ENCODE measurements at regions not wholly inside any gene's neighbourhood (a gene's known extent, or its start where the extent isn't known, plus 50 kb on each side); places are given as distances from the start of the nearest gene placed in this dataset.

DNA sequence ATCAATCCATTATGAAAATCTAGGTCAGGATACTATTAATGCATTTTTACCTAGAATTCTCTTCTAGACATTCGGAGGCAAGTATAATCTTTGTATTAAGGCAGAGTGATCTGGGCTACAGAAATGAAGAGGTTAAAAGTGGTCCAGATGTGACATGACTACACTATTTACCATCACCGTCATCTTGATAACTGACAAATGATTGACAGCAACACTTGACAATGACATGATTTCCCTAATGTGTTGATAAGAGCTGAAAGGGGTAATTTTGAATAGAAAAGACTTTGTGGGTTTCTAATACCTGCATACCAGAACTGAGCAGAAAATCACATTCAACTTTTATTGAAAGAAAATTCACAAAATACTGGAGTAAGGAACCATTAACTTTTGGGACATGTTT lies 718.9 kb upstream of the MAP3K7 start:
- Histone ChIP-seq H3K9ac (ENCODE audit: insufficient read length, low read depth) (no peak overlapping the region), H3K36me3 (ENCODE audit: insufficient read depth, insufficient read length, low read length) (no peaks in the 10 kb centered on the region), H3K4me1 (ENCODE audit: insufficient read depth, insufficient read length) (no peaks in the 10 kb centered on the region), H3K9me3 (ENCODE audit: insufficient read depth, low read length) (peaks cover 14% of the 10 kb centered on the region), H3K27me3 (ENCODE audit: insufficient read depth, insufficient read length) (peaks cover 46% of the 10 kb centered on the region), H3K4me3 (ENCODE audit: insufficient read length, low read depth) (no peak overlapping the region)
- no peak for TF ChIP-seq SUZ12 (IDR thresholded peaks at IDR 0.05; ENCODE audit: extremely low read depth, insufficient read depth, insufficient read length)
- no peak for TF ChIP-seq ZNF274 (IDR thresholded peaks at IDR 0.05; ENCODE audit: low read depth, low read length)
- TF ChIP-seq YY1 (IDR thresholded peaks at IDR 0.05; ENCODE audit: insufficient read depth, insufficient read length), result no peak
- no peak for DNase-seq (ENCODE audit: low read depth, low spot score)

DNA sequence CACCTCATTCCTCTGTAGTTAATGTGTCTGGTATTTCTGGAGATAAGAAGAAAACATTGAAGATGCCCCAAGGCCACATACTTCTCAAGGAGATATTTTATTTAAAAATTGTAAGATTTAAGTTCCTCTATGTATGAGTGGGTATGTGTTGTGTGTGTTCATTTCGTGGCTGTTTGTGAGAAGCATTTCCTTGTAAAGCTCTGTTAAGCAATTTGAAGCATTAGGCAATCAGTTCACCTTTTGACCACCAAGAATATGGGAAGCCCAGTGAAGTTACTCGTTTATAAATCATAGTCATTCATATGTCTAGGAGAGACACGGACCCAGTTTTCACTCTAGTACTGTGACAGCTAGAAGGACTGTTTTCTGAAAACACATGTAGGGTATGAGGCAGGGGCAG lies 717.6 kb upstream of the MAP3K7 start:
- Histone ChIP-seq H3K9me3 (ENCODE audit: insufficient read depth, low read length) (peaks cover 25% of the 10 kb centered on the region), H3K27me3 (ENCODE audit: insufficient read depth, insufficient read length) (peaks cover 56% of the 10 kb centered on the region), H3K4me1 (ENCODE audit: insufficient read depth, insufficient read length) (no peaks in the 10 kb centered on the region), H3K4me3 (ENCODE audit: insufficient read length, low read depth) (no peak overlapping the region), H3K9ac (ENCODE audit: insufficient read length, low read depth) (no peak overlapping the region), H3K36me3 (ENCODE audit: insufficient read depth, insufficient read length, low read length) (no peaks in the 10 kb centered on the region)
- TF ChIP-seq ZNF274 (IDR thresholded peaks at IDR 0.05; ENCODE audit: low read depth, low read length), result no peak
- no peak for TF ChIP-seq SUZ12 (IDR thresholded peaks at IDR 0.05; ENCODE audit: extremely low read depth, insufficient read depth, insufficient read length)
- no peak for TF ChIP-seq YY1 (IDR thresholded peaks at IDR 0.05; ENCODE audit: insufficient read depth, insufficient read length)
- DNase-seq (ENCODE audit: low read depth, low spot score), result no peak

DNA sequence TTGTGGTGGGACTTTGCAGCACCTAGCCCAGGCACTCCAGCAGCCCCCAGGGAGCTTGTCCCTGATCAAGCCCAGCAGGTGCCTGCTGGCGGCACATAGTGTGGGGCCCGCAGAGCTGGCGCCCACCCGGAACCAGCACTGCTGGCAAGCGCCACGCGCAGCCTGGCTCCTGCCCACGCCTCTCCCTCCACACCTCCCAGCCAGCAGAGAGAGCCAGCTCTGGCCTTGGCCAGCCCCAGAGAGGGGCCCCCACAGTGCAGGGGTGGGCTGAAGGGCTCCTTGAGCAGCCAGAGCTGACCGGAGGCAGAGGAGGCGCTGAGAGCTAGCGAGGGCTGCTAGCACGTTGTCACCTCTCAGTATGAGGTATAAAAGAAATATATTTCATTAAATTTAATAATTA lies 716.5 kb upstream of the MAP3K7 start:
- Histone ChIP-seq H3K9ac (ENCODE audit: insufficient read length, low read depth) (no peak overlapping the region), H3K4me1 (ENCODE audit: insufficient read depth, insufficient read length) (no peaks in the 10 kb centered on the region), H3K36me3 (ENCODE audit: insufficient read depth, insufficient read length, low read length) (no peaks in the 10 kb centered on the region), H3K4me3 (ENCODE audit: insufficient read length, low read depth) (no peak overlapping the region), H3K9me3 (ENCODE audit: insufficient read depth, low read length) (peaks cover 37% of the 10 kb centered on the region), H3K27me3 (ENCODE audit: insufficient read depth, insufficient read length) (peaks cover 56% of the 10 kb centered on the region)
- TF ChIP-seq SUZ12 (IDR thresholded peaks at IDR 0.05; ENCODE audit: extremely low read depth, insufficient read depth, insufficient read length) (no peak), YY1 (IDR thresholded peaks at IDR 0.05; ENCODE audit: insufficient read depth, insufficient read length) (no peak), ZNF274 (IDR thresholded peaks at IDR 0.05; ENCODE audit: low read depth, low read length) (no peak)
- DNase-seq (ENCODE audit: low read depth, low spot score), result no peak

DNA sequence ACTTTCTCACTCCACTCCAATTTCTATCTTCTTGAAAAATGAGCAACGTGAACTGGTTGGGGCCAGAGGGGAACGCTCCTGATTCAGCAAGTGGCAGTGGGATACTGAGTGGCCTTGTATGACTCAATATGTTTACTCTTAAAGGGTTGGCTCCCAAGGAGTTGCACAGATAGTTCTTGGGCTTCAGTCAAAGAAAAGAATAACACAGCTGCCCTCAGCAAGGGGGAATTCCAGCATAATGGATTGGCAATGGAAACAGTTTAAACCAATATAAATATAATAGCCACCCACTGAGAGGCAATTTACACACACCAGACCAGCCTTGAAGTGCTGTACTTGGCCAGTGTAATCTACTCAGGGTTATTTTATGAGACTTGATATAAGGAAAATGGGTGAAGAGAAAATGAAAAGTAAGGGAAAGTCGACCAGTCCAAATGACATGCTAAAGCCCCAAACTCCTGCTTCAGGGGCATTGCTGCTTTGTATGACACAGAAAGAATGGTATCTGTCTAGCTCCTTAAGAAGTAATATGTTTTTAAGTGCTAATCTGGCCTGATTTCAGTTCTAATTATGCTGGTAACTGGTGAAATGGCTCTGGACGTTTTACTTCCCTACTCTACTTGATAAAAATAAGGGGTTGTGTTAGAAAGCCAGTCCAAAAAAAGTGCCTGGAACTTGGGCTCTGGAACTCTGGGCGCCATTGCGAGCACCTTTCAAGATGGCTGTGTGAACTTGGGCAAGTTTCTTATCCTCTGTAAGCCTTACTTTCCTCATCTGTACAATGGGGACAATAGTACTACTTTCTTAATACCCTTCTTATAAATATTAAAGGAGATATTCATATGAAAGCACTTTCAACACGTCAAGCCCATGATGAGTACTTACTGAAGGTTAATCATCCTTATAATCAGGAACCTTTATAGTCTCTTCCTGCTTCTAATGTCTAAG lies 712.9 kb upstream of the MAP3K7 start:
- Histone ChIP-seq H3K27me3 (ENCODE audit: insufficient read depth, insufficient read length) (peaks cover 82% of the 10 kb centered on the region), H3K4me1 (ENCODE audit: insufficient read depth, insufficient read length) (no peaks in the 10 kb centered on the region), H3K9ac (ENCODE audit: insufficient read length, low read depth) (no peak overlapping the region), H3K36me3 (ENCODE audit: insufficient read depth, insufficient read length, low read length) (no peaks in the 10 kb centered on the region), H3K4me3 (ENCODE audit: insufficient read length, low read depth) (no peak overlapping the region), H3K9me3 (ENCODE audit: insufficient read depth, low read length) (peaks cover 45% of the 10 kb centered on the region)
- DNase-seq (ENCODE audit: low read depth, low spot score), result peak; percentile 73
- TF ChIP-seq SUZ12 (IDR thresholded peaks at IDR 0.05; ENCODE audit: extremely low read depth, insufficient read depth, insufficient read length) (no peak), YY1 (IDR thresholded peaks at IDR 0.05; ENCODE audit: insufficient read depth, insufficient read length) (no peak), ZNF274 (IDR thresholded peaks at IDR 0.05; ENCODE audit: low read depth, low read length) (no peak)

DNA sequence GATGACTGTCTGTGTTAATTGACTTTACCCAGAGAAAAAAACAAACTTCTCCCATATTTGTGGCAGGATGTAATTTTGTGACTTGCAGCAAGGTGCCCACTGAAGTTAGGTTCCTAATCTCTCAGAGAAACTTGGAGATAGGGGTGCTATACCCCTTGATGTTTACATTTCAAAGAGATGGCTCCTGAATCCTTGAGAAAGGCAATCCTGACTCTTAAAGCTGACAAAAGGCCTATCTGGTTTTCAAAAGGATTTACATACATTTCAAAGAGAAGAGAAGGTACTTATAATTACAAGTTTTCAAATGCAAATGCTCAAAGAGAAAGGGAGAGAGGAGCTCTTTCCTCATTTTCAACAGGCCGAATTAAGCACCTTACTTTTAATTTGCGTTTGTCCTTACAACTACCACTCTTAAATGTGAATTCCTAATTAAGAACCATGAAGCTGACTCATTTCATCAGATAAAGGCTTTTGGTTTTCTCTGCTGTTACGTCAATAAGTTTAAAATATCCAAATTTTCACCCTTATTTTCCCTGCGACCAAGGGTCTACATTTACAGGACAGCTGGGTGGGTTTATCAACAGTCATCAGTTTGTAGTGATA lies 711.8 kb upstream of the MAP3K7 start:
- Histone ChIP-seq H3K4me3 (ENCODE audit: insufficient read length, low read depth) (no peak overlapping the region), H3K4me1 (ENCODE audit: insufficient read depth, insufficient read length) (no peaks in the 10 kb centered on the region), H3K9me3 (ENCODE audit: insufficient read depth, low read length) (peaks cover 45% of the 10 kb centered on the region), H3K36me3 (ENCODE audit: insufficient read depth, insufficient read length, low read length) (no peaks in the 10 kb centered on the region), H3K27me3 (ENCODE audit: insufficient read depth, insufficient read length) (peaks cover 83% of the 10 kb centered on the region), H3K9ac (ENCODE audit: insufficient read length, low read depth) (no peak overlapping the region)
- DNase-seq (ENCODE audit: low read depth, low spot score), result peak; percentile 72
- TF ChIP-seq ZNF274 (IDR thresholded peaks at IDR 0.05; ENCODE audit: low read depth, low read length), result no peak
- no peak for TF ChIP-seq YY1 (IDR thresholded peaks at IDR 0.05; ENCODE audit: insufficient read depth, insufficient read length)
- no peak for TF ChIP-seq SUZ12 (IDR thresholded peaks at IDR 0.05; ENCODE audit: extremely low read depth, insufficient read depth, insufficient read length)

DNA sequence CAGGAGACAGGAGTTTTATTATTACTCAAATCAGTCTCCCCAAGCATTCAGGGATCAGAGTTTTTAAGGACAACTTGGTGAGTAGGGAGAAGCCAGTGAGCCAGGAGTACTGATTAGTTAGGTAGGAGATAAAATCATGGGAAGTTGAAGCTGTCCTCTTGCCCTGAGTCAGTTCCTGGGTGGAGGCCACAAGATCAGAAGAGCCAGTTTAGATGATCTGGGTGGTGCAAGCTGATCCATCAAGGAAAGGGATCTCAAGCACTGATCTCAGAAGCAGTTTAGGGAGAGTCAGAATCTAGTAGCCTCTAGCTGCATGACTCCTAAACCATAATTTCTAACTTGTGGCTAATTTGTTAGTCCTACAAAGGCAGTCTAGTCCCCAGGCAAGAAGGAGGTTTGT lies 706.5 kb upstream of the MAP3K7 start:
- TF ChIP-seq SUZ12 (IDR thresholded peaks at IDR 0.05; ENCODE audit: extremely low read depth, insufficient read depth, insufficient read length) (no peak), ZNF274 (IDR thresholded peaks at IDR 0.05; ENCODE audit: low read depth, low read length) (no peak), YY1 (IDR thresholded peaks at IDR 0.05; ENCODE audit: insufficient read depth, insufficient read length) (no peak)
- Histone ChIP-seq H3K27me3 (ENCODE audit: insufficient read depth, insufficient read length) (peaks cover 87% of the 10 kb centered on the region), H3K9me3 (ENCODE audit: insufficient read depth, low read length) (peaks cover 9% of the 10 kb centered on the region; the same call in 1 of the 2 replicates), H3K4me3 (ENCODE audit: insufficient read length, low read depth) (no peak overlapping the region), H3K36me3 (ENCODE audit: insufficient read depth, insufficient read length, low read length) (no peaks in the 10 kb centered on the region), H3K4me1 (ENCODE audit: insufficient read depth, insufficient read length) (no peaks in the 10 kb centered on the region), H3K9ac (ENCODE audit: insufficient read length, low read depth) (no peak overlapping the region)
- DNase-seq (ENCODE audit: low read depth, low spot score), result no peak

DNA sequence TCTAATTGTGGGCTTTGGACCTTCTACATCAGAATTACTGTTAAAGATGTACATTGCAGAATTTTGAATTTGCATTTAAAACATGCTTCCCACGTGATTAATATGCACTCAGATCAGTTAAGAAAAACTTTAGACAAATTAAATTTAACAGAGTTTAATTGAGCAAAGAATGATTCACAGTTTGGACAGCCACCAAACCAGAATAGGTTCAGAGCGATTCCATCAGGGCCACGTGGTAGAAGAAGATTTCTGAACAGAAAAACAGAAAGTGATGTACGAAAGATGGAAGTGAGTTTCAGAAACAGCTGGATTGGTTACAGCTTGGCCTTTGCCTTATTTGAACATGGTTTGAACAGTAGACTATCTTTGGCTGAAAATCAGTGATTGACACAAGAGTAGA lies 704.2 kb upstream of the MAP3K7 start:
- H3K27me3 ChIP-seq (ENCODE audit: insufficient read depth, insufficient read length), result peaks cover 66% of the 10 kb centered on the region

More for the DNA sequence above, 704.2 kb upstream of the MAP3K7 start:
- no peak for TF ChIP-seq ZNF274 (IDR thresholded peaks at IDR 0.05; ENCODE audit: low read depth, low read length)
- no peak for TF ChIP-seq SUZ12 (IDR thresholded peaks at IDR 0.05; ENCODE audit: extremely low read depth, insufficient read depth, insufficient read length)
- TF ChIP-seq YY1 (IDR thresholded peaks at IDR 0.05; ENCODE audit: insufficient read depth, insufficient read length), result no peak
- Histone ChIP-seq H3K9me3 (ENCODE audit: insufficient read depth, low read length) (no peaks in the 10 kb centered on the region), H3K4me1 (ENCODE audit: insufficient read depth, insufficient read length) (no peaks in the 10 kb centered on the region), H3K4me3 (ENCODE audit: insufficient read length, low read depth) (no peak overlapping the region), H3K9ac (ENCODE audit: insufficient read length, low read depth) (no peak overlapping the region), H3K36me3 (ENCODE audit: insufficient read depth, insufficient read length, low read length) (no peaks in the 10 kb centered on the region)
- no peak for DNase-seq (ENCODE audit: low read depth, low spot score)
